GM23338 (cell line): ENCODE measurements at regions not wholly inside any gene's neighbourhood (a gene's known extent, or its start where the extent isn't known, plus 50 kb on each side); places are given as distances from the start of the nearest gene placed in this dataset.

Experiments
- ATAC-seq: fragments of 200-7000 bp; cut with Tn5 transposase; 3 replicates; pipeline ENCODE4 v1.9.1; 2020
- DNase-seq: peaks from one replicate; pipeline ENCODE4 v3.0.0-alpha.2; 2015; ENCODE audit warnings: low spot score
- H2AFZ ChIP-seq: fragments of 200-600 bp; sonication (generic); 2 replicates; pipeline ENCODE4 v1.8.0; 2016; ENCODE audit warnings: antibody characterized with exemption, mild to moderate bottlenecking, moderate library complexity
- H3F3A ChIP-seq: fragments of 200-600 bp; sonication (generic); replicated peaks from 2 replicates; pipeline ENCODE4 v1.8.0; 2017; ENCODE audit warnings: antibody characterized with exemption, mixed run types, low read depth
- H3K27ac ChIP-seq: fragments of 200-600 bp; sonication (generic); 2 replicates; pipeline ENCODE4 v1.6.1; 2016; ENCODE audit warnings: low read depth
- H3K27me3 ChIP-seq: fragments of 200-600 bp; sonication (generic); 2 replicates; pipeline ENCODE4 v1.8.0; 2016; ENCODE audit warnings: mild to moderate bottlenecking, mixed run types, moderate library complexity; ENCODE audit not compliant: insufficient read depth
- H3K36me3 ChIP-seq: fragments of 200-600 bp; sonication (generic); 2 replicates; pipeline ENCODE4 v1.8.0; 2016; ENCODE audit warnings: mild to moderate bottlenecking; ENCODE audit not compliant: insufficient read depth
- H3K4me1 ChIP-seq: fragments of 200-600 bp; sonication (generic); 2 replicates; pipeline ENCODE4 v1.8.0; 2016; ENCODE audit warnings: mild to moderate bottlenecking, moderate library complexity; ENCODE audit not compliant: insufficient read depth
- H3K4me2 ChIP-seq: fragments of 200-600 bp; sonication (generic); 2 replicates; pipeline ENCODE4 v1.7.1; 2017; ENCODE audit warnings: mixed run types
- H3K4me3 ChIP-seq: fragments of 200-600 bp; sonication (generic); 2 replicates; pipeline ENCODE4 v1.6.1; 2016; ENCODE audit warnings: mixed run types
- H3K79me2 ChIP-seq: fragments of 200-600 bp; sonication (generic); replicated peaks from 2 replicates; pipeline ENCODE4 v1.8.0; 2017; ENCODE audit warnings: mild to moderate bottlenecking; ENCODE audit not compliant: insufficient read depth
- H3K9me2 ChIP-seq: fragments of 200-600 bp; sonication (generic); 2 replicates; pipeline ENCODE4 v1.8.0; 2017; ENCODE audit not compliant: insufficient read depth
- H4K20me1 ChIP-seq: fragments of 200-600 bp; sonication (generic); replicated peaks from 2 replicates; pipeline ENCODE4 v1.8.0; 2017; ENCODE audit warnings: mild to moderate bottlenecking; ENCODE audit not compliant: insufficient read depth
- H3K27ac Mint-ChIP-seq: 2 replicates; pipeline ENCODE4 v1.8.0; 2020; ENCODE audit warnings: inconsistent platforms, mild to moderate bottlenecking, moderate library complexity, mixed read lengths
- H3K27me3 Mint-ChIP-seq: 3 replicates; pipeline ENCODE4 v1.8.0; 2022; ENCODE audit warnings: low read depth, mild to moderate bottlenecking, moderate library complexity, mixed read lengths, inconsistent platforms; ENCODE audit not compliant: insufficient read depth, poor library complexity
- H3K36me3 Mint-ChIP-seq: 3 replicates; pipeline ENCODE4 v1.8.0; 2021; ENCODE audit warnings: low read depth, mild to moderate bottlenecking, inconsistent platforms, moderate library complexity, mixed read lengths
- H3K4me1 Mint-ChIP-seq: 3 replicates; pipeline ENCODE4 v1.8.0; 2020; ENCODE audit warnings: mild to moderate bottlenecking, inconsistent platforms, mixed read lengths
- H3K4me3 Mint-ChIP-seq: 3 replicates; pipeline ENCODE4 v1.8.0; 2021; ENCODE audit warnings: moderate library complexity, mild to moderate bottlenecking, inconsistent platforms, mixed read lengths
- H3K9me3 Mint-ChIP-seq: 3 replicates; pipeline ENCODE4 v1.8.0; 2020; ENCODE audit warnings: moderate library complexity, mild to moderate bottlenecking, inconsistent platforms, mixed read lengths
- CREB1 ChIP-seq: fragments of 250-450 bp; sonication (Bioruptor Pico); IDR thresholded peaks from 2 replicates; pipeline ENCODE4 v1.5.0; 2020; ENCODE audit warnings: low read depth, mild to moderate bottlenecking, moderate library complexity
- EZH2phosphoT487 ChIP-seq: fragments of 200-600 bp; sonication (generic); IDR thresholded peaks from one replicate; pipeline ENCODE4 v1.8.1; 2018; ENCODE audit warnings: antibody characterized with exemption; ENCODE audit not compliant: unreplicated experiment
- JUNB ChIP-seq: IDR thresholded peaks from one replicate; pipeline ENCODE4 v1.6.1; 2016; ENCODE audit warnings: antibody characterized with exemption; ENCODE audit not compliant: unreplicated experiment
- NANOG ChIP-seq: IDR thresholded peaks from 2 replicates; pipeline ENCODE4 v1.6.1; 2016; ENCODE audit warnings: antibody characterized with exemption, borderline replicate concordance
- POLR2AphosphoS5 ChIP-seq: IDR thresholded peaks from 2 replicates; pipeline ENCODE4 v1.6.1; 2016; ENCODE audit warnings: antibody characterized with exemption, low read depth
- REST ChIP-seq: IDR thresholded peaks from one replicate; pipeline ENCODE4 v1.6.1; 2018; ENCODE audit warnings: antibody characterized with exemption; ENCODE audit not compliant: unreplicated experiment
- STAT1 ChIP-seq: IDR thresholded peaks from one replicate; pipeline ENCODE4 v1.6.1; 2016; ENCODE audit warnings: antibody characterized with exemption; ENCODE audit not compliant: unreplicated experiment
- ZNF114 ChIP-seq: fragments of 250-450 bp; sonication (Bioruptor Pico); IDR thresholded peaks from 2 replicates; pipeline ENCODE4 v1.5.0; 2020; ENCODE audit warnings: mild to moderate bottlenecking, moderate library complexity
- ZNF462 ChIP-seq: fragments of 250-450 bp; sonication (Bioruptor Pico); IDR thresholded peaks from 2 replicates; pipeline ENCODE4 v1.5.0; 2020; ENCODE audit warnings: mild to moderate bottlenecking, moderate library complexity
- TF ChIP-seq, protein P1 (sequence below), 2 experiments: fragments of 200-600 bp in 1 of 2; sonication (generic) in 1 of 2; conservative IDR thresholded peaks; 2 replicates each; pipeline versions ENCODE4 v1.5.1 to v1.6.1; 2016 to 2017; ENCODE audit warnings: antibody characterized with exemption in 2 of 2, low read depth in 2 of 2, mild to moderate bottlenecking in 2 of 2, moderate library complexity in 1 of 2

DNA sequence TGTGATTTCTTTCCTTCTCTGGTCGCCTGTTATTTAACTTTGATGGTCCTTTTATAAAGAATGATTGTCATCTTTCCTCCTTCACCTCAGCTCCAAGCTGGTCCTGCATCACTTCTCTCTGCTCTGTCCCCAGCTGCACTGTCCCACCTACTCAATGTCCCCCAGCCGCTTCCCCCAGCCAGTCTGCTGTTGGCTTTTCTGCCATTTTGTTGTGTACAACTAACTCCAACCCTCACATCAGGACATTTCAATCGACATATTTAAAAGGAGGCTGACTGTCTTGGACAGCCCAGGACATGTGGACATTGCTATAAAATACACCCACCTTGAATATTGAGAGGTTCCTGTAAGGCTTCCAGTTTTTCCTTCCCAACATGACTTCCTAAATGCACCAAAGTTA lies 193.8 kb upstream of the RGMA start:
- Histone ChIP-seq H3K27ac (no peak overlapping the region), H4K20me1 (no peaks in the 10 kb centered on the region), H3K36me3 (no peaks in the 10 kb centered on the region), H3K79me2 (no peaks in the 10 kb centered on the region), H3K27me3 (peaks cover 5% of the 10 kb centered on the region; the same call in 1 of the 2 replicates), H3K4me2 (no peak overlapping the region), H3F3A (peaks cover 13% of the 10 kb centered on the region), H3K4me3 (no peak overlapping the region), H2AFZ (no peak overlapping the region), H3K9me2 (0 out of 2 replicates have a peak, but pooled peaks cover 7% of the 10 kb centered on the region), H3K4me1 (peaks cover 23% of the 10 kb centered on the region)
- no peak overlapping the region for H3K4me3 Mint-ChIP-seq
- TF ChIP-seq NANOG (no peak), ZNF462 (CRISPR knock-in tag) (no peak), POLR2AphosphoS5 (no peak), STAT1 (no peak), EZH2phosphoT487 (no peak), JUNB (no peak), CREB1 (CRISPR knock-in tag) (no peak), REST (no peak), ZNF114 (no peak)
- TF ChIP-seq, protein P1, sequence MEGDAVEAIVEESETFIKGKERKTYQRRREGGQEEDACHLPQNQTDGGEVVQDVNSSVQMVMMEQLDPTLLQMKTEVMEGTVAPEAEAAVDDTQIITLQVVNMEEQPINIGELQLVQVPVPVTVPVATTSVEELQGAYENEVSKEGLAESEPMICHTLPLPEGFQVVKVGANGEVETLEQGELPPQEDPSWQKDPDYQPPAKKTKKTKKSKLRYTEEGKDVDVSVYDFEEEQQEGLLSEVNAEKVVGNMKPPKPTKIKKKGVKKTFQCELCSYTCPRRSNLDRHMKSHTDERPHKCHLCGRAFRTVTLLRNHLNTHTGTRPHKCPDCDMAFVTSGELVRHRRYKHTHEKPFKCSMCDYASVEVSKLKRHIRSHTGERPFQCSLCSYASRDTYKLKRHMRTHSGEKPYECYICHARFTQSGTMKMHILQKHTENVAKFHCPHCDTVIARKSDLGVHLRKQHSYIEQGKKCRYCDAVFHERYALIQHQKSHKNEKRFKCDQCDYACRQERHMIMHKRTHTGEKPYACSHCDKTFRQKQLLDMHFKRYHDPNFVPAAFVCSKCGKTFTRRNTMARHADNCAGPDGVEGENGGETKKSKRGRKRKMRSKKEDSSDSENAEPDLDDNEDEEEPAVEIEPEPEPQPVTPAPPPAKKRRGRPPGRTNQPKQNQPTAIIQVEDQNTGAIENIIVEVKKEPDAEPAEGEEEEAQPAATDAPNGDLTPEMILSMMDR (conservative IDR thresholded peaks at IDR 0.05; ENCODE audit: low read depth in 2 of 2) = no peak
- peaks cover 8% of the 10 kb centered on the region for H3K27me3 Mint-ChIP-seq
- no peak for DNase-seq
- no peaks in the 10 kb centered on the region for H3K36me3 Mint-ChIP-seq
- H3K27ac Mint-ChIP-seq = no peak overlapping the region
- H3K4me1 Mint-ChIP-seq = peaks cover 29% of the 10 kb centered on the region
- no peaks in the 10 kb centered on the region for H3K9me3 Mint-ChIP-seq
- ATAC-seq = no peak
